COLO829 (cell line): ENCODE measurements at regions not wholly inside any gene's neighbourhood (a gene's known extent, or its start where the extent isn't known, plus 50 kb on each side); places are given as distances from the start of the nearest gene placed in this dataset.
"Not testable (repeated sequence)": the region's sequence is repeated elsewhere in the genome, so short reads cannot be mapped to it uniquely, and the experiment has no call there.

ENCODE experiments used
- DNase-seq: peaks from one replicate; pipeline ENCODE4 v3.0.0; 2012; ENCODE audit warnings: low spot score

DNA sequence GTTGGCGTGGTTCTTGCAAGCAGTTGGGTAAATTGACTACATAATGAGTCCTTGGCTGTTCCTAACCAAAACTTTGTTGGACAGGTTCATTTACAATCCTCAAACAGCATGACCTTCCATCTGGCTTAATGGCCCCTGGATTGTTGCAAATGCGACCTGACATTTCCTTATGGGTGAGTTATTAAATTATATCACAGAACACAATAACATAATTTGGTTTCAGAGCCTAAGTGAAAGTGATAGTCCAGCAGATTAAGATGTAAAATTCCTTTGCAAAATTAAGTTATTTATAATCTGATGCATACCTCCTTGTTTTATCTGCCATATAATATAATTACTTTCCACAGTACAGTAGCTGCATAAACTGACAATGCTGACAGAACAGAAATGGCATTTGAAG lies 224.4 kb downstream of the TUSC1 start:
- DNase-seq, result no peak

DNA sequence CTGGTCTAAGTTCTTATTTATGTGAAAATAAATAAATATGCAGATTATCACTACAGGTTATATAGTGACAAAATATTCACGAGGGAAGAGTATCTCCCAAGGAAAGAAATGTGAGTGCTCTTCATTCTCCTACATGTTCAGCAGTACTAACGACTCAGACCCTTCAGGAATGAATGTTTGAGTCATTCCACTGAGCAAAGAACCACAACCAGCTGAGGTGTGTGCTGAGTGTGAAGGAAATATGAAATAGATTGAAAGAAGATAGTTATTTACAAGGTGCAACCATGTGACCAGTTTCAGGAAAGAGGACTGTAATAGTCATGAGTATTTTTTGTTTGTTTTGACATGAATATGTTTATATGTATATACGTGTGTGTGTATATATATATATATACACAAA lies 228.7 kb downstream of the TUSC1 start:
- no peak for DNase-seq

DNA sequence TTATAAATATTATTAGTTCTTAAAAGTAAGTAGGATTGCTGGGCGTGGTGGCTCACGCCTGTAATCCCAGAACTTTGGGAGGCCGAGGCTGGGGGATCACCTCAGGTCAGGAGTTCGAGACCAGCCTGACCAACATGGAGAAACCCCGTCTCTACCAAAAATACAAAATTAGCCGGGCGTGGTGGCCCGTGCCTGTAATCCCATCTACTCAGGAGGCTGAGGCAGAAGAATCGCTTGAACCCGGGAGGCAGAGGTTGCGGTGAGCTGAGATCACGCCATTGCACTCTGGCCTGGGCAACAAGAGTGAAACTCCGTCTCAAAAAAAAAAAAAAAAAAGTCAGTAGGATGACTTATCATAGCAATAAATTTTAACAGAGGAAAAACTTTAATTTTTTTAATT lies 232.5 kb downstream of the TUSC1 start:
- not testable (repeated sequence) for DNase-seq

DNA sequence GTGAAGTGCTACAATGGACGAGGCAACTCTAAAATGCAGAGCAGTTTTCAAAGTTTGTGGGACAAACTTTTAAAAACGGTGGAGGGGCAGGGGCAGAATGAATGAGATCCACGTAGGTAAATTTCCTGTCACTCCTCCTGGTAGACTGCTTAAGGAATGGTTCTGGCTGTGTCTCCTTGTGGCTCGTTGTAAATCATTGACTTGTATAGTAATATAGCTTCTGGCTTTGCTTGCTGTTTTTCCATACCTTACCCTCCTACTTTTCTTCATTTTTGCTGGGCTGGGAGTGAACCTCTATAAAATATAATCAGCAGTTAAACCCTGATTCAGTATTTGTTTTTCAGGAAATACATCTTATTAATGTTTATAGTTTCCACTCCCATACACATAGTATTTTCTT lies 235.7 kb downstream of the TUSC1 start:
- DNase-seq, result no peak

DNA sequence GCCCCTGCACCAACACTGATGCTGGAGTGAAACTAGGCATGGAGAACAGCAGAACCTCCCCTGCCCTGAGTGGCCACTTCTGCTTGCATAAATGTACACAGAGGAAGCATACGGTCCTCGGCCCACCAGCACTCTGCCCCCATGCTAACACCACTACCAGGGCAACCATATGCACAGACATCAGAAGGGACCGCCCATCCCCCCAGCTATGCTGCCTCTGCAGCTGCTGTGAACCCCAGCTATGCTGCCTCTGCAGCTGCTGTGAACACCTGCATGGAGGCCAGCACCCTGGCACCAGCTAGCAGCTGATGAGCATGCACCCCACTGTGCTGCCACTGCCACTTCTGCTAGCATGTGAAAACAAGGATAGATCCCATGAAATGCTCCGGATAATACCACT lies 250.3 kb downstream of the TUSC1 start:
- DNase-seq, result no peak

DNA sequence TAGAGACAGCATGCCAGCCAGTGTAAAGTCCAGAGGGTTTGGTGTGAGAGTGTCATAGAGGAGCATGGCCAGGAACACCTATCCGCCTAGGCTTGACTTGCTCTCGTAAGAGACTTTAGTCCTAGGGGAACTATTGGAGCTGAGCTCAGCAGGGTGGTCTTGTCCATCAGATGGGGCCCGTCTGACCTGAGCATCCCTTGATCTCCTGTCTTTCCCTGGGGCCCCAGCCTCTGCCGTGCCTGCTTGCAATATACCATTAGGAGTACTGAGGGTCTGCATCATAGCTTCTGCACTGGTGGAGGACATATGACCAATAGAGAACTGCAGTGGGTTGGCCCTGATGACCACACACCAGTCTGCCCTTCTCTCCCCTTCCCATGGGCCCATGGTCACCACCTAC lies 251.0 kb downstream of the TUSC1 start:
- no peak for DNase-seq

DNA sequence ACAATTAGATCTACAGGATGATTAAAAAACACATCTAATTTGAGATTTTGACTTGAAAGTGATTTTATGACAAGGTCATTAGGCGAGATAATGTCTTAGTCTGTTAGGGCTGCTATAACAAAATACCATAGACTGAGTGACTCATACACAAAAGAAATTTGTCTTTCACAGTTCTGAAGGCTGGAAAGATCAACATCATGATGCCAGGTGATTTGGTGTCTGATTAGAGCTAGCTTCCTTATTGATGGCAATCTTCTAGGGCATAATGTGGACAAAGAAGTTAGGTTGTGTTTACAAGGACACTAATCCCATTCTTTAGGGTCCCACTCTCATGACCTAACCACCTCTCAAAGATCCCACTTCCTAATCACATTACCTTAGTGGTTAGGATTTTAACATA lies 256.7 kb downstream of the TUSC1 start:
- DNase-seq, result no peak

DNA sequence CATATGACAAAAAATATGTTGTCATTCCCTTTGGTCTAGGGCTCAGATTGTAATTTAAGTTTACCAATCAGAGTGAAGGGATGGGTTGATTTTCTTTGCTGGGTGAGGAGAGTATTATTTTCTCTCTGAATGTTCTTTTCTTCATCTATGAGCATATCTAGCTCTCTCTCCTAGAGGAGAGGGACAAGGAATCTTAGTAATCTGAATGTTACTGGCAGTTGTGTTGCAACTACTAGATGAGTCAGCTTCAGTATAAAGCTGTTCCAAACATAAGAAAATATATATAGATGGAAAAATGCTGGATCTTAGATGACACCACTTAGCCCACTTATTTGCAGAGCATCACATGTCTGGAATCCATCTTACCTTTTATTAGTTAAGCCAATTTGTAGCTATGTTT lies 259.3 kb downstream of the TUSC1 start:
- no peak for DNase-seq

DNA sequence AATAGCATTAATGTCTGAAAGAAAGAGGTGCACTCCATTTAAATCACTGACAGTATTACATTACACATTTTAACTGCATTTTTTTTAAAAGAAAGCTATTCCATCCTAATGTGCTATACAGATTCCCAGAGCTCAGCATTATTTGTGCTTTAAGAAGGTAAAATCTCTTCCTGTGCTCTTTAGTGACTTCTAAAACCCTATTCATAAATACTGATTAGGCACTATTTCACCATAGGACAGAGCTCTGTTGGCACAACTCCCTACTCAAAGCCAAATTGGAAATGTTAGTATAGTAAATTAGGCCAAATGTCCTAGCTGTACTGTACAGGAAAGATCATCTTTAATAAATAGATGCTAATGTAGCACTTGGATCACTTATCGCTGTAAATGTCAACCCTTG lies 262.5 kb downstream of the TUSC1 start:
- no peak for DNase-seq

DNA sequence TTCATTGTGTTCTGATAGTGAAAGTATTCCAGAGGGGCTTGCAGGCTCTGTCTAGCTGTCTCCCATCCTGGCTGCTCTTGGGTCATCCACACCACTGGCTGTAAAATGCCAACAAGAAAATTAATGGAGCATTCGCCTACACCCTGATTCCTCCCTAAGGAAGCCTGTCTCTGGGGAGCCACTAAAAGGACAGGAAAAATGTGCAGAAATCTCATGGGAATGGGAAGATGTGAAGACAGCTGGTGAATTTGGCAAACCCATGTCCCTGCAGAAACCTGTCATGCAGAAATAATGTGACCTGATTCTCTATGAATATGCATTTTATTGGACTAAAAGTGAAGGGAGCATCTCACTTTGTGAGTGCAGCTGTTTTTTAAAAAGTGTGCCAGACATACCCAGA lies 265.6 kb downstream of the TUSC1 start:
- no peak for DNase-seq

DNA sequence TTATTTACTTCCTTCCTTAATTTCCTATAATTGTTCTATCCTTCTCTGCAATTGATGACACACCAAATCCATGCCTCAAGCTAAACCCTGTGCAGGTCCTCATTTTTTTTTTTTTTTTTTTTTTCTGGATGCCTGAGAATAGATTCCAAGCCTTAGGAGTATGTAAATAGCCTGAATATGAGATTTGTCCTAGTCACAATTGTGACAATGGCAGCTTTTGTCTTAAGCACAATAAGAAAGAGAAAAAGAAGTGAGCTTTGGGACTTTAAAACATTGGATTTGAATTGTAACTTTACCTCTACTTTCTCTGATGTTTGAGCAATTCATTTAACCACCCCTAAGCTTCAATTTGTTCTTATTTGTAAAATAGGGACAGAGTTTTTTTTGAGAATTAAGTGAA lies 280.5 kb downstream of the TUSC1 start:
- DNase-seq, result no peak

DNA sequence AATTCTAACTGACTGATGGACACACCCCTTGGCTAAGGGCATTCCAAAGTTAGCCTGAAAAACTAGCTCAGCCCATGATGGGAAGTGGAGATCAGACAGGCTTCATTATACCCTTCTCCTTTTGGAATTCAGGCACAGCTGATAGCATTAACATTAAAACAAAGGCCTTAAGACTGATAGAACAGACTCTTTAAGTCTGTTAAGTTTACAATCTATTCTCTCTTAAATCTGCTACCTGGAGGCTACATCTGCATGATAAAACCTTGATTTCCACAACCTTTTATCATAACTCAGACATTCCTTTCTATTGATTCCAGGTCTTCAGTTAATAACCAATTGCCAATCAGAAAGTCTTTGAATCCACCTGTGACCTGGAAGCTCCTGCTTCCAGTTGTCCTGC lies 281.4 kb downstream of the TUSC1 start:
- no peak for DNase-seq

DNA sequence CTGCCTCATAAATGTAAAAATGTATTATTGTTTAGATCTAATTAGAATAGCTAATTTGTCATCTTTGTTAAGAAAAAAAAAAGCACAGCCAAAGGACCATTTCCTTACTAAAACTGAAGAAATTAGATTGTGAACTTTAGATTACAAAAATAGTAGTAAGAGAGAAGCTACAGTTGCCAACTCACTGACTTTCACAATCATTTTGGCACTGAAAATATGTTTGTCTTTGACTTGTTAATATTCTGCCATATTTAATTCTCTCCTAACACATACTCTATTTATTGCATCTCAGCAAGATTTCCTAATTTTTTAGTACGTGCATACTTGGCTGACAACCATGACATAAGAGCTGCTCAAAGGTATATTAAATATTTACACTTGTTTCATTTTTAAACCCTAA lies 297.1 kb downstream of the TUSC1 start:
- no peak for DNase-seq

DNA sequence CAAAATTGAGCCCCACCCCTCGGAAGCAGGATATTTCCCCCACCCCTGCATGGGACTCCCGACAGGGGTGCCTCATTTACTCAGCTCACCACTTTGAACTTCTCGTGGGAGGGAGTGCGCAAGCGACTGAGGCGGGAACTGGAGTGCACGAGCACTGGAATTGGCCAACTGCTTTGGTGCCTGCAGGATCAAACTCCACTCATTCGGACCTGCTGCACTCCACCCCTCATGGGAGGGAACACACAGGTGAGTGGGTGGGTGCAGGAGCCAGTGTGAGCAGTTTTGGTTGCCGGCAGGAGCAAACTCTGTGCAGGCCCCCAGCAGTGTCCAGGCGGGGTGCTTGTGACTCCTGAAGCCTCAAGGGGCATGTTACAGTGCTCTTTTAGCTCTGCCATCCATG lies 301.2 kb downstream of the TUSC1 start:
- no peak for DNase-seq

DNA sequence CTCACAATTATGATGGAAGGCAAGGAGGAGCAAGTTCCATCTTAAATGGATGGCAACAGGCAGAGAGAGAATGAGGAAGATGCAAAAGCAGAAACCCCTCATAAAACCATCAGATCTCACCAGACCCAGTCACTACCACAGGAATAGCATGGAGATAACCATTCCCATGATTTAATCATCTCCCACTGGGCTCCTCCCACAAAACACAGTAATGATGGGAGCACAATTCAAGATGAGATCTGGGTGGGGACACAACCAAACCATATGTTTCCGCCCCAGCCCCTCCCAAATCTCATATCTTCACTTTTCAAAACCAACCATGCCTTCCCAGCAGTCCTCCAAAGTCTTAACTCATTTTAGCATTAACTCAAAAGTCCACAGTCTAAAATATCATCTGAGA lies 304.0 kb downstream of the TUSC1 start:
- DNase-seq, result no peak

DNA sequence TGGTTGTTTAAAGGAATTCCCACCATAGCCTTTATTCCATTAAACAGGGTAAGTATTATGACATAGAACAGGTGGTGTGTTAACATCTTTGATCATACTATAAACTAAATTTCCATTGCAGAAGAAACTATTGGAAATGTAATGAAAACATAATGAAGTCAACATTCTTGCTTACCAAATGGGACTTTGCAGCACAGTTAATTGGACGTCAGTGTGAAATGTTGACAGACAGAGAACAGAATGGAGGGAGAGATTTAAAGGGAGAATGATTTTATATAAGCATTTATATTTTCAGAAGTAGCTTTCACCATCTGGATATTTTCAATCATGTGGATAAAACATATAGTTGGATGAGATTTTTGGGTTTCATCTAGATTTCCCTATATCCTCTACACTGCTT lies 311.3 kb downstream of the TUSC1 start:
- DNase-seq, result no peak

DNA sequence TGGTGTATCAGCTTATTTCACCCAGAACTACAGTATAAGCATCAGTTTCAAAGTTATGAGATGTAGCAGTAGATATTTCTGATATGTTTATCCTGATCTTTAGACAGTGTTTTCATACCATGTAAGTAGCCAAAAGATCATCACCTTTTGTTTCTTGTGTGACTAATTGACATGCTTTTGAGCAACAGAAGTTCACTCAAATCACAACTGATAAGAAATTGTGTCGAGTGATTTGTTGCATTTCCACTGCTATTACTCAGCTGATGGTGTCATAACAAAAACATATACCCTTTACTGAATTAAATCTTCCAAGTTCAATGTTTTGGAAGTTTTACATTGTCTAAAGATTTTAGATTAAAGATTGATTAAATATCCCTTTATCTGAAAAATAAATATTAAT lies 324.5 kb downstream of the TUSC1 start:
- DNase-seq, result no peak

DNA sequence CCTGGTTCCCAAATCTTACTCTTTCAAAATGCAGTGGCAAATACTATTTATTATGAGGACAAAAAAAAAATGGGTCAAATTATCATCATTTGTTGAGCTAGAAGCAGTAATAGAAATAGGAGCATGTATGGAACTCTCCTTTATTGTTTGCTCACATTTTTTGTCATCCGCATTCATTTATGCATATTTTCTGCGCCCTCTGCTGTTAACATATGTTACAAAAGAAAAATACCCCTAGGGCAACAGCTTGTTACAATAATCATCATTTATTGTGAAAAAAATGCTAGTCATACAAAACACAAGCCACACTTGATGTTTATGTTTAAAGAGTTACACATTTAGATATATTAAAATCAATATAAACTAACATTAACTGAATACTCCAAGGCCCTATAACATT lies 328.2 kb downstream of the TUSC1 start:
- DNase-seq, result no peak

DNA sequence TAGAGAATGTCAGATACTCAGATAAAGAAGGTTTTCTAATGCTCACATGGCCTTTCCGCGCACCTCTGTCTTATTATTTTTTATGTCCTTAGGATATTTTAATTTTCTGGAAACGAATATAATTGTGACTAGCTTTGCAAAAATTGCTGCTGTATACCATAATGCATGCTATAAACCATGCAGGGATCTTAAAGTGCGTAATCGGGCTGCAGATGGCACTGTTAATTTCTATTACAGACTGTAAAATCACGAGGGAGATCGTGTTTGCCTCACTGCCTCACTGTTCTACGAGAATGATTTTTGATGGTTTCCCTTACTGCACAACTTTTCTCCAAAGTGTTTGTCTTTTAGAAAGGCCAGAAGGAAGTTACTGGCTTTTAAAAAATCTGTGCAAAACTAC lies 356.1 kb downstream of the TUSC1 start:
- DNase-seq, result no peak

DNA sequence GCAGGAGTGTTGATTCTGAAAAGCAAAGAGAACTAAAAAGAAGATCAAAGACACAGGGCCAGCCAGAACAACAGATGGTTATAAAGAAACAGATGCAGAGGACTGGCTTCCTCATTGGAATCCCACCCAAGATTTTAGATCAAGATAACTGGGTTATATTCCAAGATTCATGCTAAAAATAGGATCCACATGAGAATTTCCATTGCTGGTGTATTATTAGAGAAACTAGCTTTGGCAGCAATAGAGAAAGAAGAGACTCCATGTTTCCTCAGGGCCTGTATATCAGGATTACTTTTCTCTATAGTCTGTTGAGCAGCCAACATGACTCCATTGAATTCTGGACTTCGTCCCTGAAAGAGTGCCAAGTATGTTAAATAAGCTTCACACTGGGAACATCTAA lies 367.3 kb downstream of the TUSC1 start:
- no peak for DNase-seq

DNA sequence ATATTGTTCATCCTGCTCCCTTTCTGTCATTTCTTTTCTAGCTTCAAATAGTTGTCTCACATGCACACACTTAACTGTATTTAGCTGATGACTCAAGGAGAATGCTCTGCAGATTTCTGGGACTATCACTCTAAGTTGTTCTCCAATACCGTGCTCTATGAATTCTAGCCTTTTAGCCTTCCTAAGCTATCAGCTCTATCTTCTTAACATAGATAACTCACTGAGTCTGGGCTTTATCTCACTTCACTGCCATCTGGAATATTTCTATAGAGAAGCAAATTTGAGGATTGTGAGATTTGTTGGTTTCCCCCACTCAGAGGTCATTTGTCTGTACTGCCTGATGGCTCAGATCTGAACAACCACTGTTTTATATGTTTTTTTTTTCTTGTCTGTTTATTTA lies 369.7 kb downstream of the TUSC1 start:
- DNase-seq, result no peak

DNA sequence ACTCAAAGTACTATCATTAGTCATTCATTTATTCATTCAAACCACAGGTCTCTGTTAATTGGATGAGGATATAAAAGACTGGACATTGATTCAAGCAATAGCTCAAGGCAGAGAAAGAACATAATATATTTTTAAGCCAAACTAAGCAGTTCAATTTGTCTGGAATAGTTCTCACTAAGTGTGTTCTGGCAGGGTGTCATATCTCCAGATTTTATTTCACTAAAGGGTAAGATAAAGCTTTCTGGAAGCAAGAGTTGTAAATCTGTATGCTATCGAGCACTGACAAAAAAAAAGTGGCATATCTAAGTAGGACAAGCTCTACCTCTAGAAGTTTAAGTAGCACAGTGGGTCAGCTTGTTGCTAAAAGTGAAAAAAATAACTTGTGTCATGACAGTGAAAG lies 375.6 kb downstream of the TUSC1 start:
- no peak for DNase-seq

DNA sequence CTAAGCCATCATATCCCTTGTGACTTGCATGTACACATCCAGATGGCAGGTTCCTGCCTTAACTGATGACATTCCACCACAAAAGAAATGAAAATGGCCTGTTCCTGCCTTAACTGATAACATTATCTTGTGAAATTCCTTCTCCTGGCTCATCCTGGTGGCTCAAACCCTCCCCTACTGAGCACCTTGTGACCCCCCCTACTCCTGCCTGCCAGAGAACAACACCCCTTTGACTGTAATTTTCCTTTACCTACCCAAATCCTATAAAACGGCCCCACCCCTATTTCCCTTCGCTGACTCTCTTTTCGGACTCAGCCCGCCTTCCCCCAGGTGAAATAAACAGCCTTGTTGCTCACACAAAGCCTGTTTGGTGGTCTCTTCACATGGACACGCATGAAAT lies 390.0 kb downstream of the TUSC1 start:
- DNase-seq, result not testable (repeated sequence)

DNA sequence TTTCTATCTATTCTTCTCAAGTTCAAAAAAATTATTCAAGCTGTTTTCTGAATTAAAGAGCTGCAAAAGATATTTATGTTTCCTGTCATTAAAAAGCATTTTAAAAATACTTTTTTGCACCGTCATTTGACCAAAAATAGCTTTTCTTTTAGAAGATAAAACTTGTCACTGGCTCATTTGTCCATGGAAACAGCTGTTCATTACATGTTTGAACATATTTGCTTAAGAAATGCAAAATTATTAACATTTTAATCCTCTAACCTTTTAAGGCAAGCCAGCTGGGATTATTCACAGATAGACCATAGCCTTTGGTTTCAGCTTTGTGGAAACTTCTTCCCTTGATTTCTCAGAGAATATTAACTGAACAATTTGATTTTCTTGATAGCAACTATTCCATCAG lies 393.9 kb downstream of the TUSC1 start:
- no peak for DNase-seq

DNA sequence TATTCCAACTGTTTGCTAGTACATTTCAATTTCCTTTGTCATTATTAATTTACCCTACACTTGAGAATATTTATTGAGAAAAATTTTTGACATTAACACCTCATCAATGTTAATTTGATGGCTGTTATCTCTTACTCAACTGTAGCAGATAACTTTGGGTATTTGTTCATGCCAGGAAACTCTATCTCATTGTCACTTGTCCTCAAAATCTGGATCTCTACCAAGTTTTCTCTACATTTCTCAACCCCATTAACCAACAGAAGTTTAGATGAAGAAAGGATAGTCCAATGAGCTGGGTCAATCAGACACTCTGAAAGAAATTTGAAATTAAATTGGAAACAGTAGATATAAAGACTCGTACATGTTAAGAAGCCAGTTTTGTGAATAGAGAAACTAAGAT lies 395.3 kb downstream of the TUSC1 start:
- no peak for DNase-seq

DNA sequence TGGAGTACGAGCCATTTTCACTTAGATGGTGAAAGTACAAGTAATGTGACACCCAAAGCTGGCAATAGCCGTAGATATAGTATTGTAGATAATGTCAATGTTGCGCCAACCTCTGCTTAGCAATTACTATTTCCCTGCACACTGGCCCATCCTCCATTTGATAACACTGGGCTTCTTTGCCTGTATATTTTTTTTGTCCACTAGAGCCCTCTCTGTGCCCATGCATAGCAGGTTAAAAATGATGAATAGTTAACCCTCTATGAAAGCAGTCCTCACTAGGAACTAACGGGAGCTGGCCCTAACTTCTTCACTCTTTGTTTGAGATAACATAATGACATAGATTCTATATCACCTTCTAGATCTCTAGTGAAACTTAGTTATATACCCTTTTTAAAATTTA lies 416.8 kb downstream of the TUSC1 start:
- DNase-seq, result no peak
